NCI-H128 (cell line): ENCODE measurements at regions not wholly inside any gene's neighbourhood (a gene's known extent, or its start where the extent isn't known, plus 50 kb on each side); places are given as distances from the start of the nearest gene placed in this dataset.
A peak's percentile ranks its signal among the peaks of the same experiment; 100 is the strongest.
"Not testable (repeated sequence)": the region's sequence is repeated elsewhere in the genome, so short reads cannot be mapped to it uniquely, and the experiment has no call there.

ENCODE experiments used
- DNase-seq: peaks from one replicate; lab custom pipeline; 2025; ENCODE audit not compliant: unreplicated experiment; lab: John Stamatoyannopoulos, UW

DNA sequence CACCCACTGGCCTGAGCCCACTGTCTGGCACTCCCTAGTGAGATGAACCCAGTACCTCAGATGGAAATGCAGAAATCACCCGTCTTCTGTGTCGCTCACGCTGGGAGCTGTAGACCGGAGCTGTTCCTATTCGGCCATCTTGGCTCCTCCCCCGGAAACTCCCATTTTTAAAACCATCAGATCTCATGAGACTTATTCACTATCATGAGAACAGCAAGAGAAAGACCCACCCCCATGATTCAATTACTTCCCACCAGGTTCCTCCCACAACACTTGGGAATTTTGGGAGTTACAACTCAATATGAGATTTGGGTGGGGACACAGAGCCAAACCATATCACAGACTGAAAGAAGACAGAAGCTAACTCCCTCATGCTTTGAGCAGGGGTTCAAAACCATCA, 134.5 kb downstream of the SLC39A8 start:
- not testable (repeated sequence) for DNase-seq

DNA sequence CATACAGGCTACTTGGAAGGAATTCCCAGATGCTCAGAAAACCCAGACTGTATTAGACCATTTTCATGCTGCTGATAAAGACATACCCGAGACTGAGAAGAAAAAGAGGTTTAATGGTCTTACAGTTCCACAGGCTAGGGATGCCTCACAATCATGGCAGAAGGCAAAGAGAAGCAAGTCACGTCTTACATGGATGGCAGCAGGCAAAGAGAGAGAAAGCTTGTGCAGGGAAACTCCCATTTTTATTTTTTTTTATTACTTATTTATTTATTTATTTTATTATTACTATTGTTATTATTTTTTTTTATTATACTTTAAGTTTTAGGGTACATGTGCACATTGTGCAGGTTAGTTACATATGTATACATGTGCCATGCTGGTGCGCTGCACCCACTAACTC, 140.6 kb downstream of the SLC39A8 start:
- not testable (repeated sequence) for DNase-seq

DNA sequence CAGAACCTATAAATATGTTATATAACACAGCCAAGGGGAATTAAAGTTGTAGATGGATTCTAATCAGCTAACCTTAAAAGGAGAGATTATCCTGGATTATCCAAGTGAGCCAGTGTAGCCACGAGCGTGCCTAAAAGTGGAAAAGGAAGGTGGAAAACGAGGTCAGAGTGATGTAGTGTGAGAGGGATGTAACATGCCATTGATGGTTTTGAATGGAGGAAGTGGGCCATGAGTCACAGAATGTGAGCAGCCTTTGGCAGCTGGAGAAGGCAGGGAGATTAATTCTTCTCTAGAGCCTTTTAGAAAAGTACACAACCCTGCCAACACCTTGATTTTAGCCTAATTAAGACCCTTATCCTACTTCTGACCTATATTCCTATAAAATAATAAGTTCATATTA, 149.1 kb downstream of the SLC39A8 start:
- DNase-seq: no peak

DNA sequence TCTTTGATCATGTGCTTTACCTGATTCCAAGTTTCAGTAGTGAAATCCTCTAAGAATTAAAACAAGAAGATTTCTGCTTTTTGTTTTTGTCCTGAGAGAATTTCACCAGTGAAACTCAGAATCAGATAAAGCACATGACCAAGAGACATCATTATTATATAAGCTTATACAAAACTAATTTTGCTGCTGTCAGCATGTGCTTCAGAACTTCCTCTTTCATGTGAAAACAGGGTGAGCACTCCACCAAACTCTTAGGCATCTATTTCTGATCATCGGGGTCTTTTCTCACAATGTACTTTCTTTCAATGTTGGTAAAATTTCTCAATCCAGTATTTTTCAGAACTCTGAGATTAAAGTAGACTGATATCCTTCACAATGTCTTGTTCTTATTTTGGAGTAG, 152.1 kb downstream of the SLC39A8 start:
- no peak for DNase-seq

DNA sequence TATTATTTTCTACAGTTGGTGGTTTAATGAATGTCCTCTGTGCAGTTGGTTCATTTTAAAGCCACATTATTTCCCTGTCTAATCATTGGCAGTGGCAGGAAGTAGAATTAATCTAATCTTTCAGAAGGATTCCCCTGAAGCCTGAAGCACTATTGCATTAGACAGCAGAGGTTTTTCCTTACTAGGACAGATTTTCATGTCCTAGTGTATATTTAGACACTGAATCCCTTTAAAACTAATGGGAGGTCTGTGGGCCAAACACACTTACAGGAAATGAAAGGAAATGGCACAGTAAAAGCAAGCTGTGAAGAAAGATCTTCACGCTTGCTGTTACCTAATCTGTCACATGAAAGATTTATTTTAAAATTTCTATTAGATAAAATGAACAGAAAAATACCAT, 165.2 kb downstream of the SLC39A8 start:
- DNase-seq: no peak

DNA sequence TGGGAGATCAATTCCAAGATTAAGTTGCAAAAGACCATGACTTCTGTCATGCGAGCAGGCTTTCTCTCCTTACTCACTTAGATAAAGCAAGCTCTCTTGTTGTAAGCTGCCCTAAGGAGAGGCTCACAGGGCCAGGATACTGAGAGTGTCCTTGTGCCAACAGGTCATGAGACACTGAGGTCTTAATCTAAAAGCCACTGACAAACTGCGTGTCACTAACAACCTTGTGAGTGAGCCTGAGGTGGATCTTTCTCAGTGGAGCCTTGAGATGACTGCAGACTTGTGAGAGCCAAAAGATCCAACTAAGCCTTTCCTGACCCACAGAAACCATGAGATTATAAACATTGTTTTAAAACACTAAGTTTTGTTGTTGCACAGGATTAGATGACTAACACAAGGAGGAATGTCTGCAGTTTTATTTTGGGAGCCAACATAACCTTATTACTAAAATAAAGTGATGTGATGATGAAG, 170.5 kb downstream of the SLC39A8 start:
- no peak for DNase-seq

DNA sequence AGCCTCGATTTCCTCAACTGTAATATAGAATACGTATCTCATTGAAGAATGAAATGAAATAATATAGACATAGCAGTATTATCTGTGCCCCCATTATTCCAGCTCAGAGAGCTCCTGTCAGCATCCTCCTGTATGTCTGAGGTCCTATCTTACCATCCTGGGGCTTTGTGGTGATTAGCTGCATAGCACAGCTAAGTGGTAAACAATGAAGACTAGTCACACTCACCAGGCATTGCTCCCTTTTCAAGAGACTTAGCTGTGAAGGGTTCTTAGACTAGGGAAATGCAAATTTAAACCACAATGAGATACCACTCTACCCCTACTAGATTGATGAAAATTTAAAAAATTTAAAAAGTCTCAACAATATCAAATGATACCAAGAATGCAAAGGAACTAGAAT, 172.9 kb downstream of the SLC39A8 start:
- no peak for DNase-seq

DNA sequence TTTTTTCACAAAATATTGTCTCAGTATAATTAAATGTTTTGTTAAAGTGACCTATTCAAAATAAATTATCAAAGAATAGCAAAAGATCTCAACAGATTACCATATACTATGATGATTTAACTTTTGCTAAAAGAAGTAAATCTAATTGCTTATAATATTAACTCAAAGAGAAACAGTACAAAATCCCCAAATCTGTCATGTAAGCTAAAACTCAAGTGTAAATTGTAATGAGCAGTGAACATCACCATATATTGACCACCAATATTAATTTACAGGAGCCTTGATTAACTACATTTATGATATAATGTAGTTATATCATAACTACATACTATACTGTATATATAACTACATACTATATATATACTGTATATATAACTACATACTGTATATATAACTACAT, 174.4 kb downstream of the SLC39A8 start:
- DNase-seq: no peak

DNA sequence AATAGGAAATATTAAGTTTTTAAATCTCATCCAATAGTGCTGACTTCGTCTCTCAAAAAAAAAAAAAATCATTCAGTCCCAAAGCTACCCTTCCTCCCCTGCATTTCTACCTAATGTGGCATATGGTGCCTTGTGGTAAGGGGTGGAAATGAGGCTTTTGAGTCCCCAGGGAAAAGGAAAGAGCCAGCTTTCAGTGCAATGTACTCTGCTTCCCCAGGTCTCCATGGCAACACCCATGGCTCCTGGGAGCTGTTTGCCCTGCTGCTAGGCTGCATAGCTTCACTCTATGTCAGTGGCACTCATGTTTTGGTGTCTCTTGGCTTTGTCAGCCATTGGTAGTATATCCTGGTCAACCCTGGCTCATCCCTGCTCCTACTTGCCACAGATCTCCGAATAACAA, 175.9 kb downstream of the SLC39A8 start:
- DNase-seq: peak; percentile 9

DNA sequence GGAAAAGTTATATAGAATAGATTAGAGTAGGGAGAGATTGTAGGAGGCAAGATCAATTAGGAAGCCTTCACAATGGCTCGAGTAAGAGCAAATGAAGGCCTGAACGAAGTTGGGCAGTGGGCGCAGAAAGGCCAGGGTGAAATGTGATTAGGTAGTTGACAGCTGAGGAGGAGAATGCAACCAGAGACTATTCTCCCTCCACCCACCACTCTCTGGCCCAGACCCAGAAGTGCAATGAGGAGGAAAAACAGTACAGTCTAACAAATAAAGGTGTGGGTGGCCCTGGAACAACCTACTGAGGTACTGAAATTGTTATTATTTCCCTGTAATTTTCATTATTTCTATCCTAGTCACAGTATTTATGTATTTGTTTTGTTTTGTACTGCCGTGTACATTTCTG, 176.7 kb downstream of the SLC39A8 start:
- DNase-seq: no peak

DNA sequence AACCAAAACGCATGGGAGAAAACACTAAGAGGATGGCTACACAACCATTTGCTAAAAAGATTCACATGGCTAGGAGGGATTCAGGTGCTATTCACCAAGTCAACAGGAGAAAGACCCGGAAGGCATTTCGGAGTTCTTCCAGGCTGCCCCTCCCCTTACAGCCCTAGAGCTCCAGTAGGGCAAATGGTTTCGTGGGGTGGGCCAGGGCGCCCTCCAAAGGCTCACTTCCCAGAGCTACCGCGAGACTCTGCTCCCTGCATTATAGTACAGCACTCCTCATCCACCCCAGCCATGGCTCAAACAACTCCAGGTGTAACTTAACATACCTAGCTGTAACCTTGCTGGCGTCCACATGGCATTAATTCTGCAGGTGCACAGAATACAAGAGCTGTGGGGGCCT, 179.7 kb downstream of the SLC39A8 start:
- DNase-seq: no peak

DNA sequence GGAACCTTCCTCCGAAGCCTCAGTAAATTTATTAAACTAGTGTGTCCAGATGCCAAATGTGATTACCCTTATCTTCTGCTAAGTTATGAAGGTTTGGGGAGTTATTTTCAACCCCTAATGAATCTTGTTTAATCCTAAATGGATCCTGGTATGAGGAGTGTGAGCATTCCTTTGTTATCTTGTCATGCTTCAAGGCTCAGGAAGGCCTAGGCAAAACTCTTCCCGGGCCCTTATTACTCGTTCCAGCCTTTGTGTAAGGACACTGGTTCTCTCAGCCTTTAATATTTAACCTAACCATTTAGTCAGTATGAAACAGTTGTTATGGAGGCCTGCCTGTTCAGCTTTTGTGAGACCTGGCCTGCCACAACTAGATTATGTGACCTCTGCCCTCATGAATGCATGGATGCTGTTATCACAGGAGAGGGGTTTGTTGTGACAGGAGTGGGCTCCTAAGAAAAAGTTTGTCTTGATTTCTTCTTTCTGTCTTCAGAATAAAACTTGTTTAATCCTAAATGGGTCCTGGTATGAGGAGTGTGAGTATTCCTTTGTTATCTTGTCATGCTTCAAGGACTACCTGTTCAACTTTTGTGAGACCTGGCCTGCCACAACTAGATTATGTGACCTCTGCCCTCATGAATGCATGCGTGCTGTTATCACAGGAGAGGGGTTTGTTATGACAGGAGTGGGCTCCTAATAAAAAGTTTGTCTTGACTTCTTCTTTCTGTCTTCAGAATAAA, 181.7 kb downstream of the SLC39A8 start:
- no peak for DNase-seq

DNA sequence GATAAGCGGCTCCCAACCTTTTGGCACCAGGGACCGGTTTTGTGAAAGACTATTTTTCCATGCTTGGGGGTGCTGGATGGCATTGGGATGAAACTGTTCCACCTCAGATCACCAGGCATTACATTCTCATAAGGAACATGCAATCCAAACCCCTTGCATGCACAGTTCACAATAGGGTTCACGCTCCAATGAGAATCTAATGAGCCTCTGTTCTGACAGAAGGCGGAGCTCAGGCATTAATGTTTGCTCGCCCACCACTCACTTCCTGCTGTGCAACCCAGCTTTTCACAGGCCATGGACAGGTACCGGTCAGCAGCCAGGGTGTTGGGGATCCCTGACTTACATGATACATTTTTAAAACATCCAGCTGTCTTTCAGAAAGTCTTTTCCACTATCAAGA, 187.3 kb downstream of the SLC39A8 start:
- peak; percentile 28 for DNase-seq

DNA sequence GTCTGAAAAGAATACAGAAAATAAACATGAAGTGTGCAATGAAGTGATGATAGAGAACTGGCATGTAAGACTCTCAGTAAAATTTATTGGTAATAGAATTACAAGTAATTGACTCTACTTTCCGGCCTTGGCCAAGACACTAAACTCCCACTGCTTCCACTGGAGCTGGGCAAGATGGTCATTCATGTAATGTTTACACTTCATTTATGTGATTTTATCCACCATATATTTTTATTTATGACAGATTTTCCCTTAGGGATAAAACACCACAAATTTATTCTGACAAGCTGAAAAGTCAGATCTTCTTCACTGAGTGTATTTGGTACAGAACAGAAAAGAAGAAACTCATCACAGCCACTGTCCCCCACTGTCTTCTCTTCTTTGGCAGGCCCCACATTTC, 191.9 kb downstream of the SLC39A8 start:
- no peak for DNase-seq

DNA sequence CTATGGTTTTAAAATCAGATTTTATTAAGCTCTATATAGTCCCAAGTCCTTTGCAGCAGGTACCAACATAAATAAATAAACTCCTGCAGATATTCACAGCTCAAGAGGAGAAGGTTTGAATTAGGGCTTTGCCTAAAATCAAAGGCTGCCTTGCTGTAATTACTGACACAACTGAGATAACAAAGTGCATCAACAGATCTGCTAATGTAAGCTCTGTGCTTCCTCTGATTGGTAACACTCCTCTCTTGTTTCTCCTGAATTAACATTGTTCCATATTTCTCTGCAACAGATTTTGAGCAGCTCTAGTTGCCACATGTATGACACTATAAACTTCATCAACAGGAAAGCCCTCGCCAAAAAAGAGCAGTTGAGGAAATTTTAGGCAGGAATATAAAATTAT, 193.6 kb downstream of the SLC39A8 start:
- DNase-seq: no peak

DNA sequence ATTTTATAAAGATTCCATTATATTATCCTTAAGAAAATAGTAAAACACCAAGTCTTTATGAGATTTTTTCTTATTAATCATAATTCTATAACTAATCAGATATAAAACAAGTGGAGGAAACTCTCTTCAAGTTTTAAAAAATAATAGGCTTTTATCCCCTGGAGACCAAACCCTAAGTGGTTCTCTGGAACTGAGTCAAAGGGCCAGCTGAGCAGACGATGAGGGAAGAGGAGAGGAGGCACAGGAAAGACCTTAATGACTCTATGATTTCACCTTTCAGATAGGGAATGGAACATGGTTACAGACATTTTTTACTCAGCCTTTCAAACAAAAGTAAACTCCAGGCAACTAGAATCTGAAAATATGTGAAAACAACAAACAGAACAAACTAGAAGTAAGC, 201.8 kb downstream of the SLC39A8 start:
- no peak for DNase-seq

DNA sequence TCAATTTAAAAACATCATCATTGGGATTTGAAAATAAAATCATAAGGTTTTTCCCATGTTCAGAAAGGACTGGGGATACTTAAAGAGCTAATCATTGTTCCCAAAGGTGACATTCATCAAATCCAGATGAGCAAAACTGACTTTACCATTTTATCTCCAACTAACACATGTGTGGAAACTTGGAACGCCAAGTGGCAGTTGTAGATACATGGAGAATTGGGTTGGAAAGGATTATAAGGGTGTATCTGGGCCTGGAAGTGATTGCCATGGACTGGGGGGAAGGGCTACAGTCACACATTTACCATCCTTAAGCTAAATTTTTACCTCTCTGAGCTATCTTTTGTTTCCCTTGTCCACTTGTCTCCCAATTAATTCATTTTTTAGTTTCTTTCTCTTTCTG, 203.4 kb downstream of the SLC39A8 start:
- no peak for DNase-seq

DNA sequence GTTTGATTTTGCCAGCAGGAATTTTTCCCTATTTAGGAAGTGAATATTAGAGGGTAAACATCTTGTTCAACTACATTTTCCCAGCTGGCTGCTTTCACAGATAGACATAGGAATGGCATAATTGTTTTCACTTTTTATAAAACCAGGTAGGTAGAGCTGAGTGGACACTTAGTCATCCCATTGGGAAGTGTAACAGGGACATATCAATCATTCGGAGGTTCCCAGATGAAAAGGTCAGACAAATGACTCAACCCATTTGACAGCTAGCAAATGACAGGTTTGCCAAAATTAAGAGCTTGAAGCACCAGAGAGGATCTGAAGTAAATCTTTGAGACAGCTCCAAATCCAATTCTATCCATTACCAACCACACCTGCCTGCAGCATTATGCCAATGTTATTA, 205.3 kb downstream of the SLC39A8 start:
- no peak for DNase-seq

DNA sequence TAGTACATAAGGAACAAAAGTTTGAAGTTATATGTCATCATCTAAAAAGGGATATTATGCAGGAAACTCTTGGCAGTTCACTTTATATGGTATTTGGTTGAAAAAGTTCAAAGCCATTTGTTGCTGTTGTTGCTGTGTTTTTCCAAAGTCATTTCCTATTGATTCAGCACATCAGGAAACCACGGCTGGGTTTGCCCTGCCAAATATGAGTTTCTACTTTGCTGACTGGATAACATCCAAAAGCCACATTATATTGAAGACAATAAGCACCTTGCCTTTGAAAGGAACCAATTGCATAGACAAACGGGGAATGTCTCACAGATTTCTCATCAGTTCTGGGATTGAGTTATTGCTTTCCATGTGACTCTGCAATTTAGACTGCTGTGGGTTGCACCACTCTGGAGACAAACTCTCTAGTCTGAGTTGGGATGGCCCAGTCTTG, 206.1 kb downstream of the SLC39A8 start:
- DNase-seq: no peak

DNA sequence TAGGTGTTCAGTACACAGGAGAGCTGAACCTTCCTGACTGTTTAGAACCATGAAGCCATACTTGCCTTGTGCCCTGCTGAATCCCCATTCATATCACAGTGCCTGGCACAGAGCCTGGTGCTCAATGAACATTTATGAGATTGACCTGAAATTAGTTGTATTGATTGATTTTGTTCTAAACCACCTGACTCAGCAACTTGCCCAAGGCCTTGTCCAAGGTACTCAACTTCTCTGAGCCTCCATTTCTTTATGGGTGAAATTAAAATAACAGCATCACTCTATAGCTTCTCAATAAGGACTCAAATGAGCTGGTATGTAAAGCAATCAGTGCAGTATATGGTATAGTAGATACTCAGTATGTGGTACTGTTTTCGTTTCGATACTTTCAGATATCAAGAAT, 208.1 kb downstream of the SLC39A8 start:
- no peak for DNase-seq

DNA sequence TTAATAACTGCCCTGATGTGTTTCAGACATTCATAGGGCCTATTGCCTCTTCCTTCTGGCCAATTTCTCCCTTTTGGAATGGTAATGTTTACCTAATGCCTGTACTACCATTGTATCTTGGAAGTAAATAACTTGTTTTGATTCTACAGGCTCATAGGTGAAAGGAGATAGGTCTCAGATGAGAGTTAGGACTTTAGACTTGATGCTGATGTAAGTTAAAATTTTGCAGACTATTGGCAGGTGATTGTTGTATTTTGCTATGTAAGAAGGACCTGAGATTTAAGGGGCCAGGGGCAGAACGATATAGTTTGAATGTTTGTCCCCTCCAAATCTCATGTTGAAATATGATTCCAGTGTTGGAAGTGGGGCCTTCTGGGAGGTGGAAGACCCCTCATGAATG, 215.5 kb downstream of the SLC39A8 start:
- DNase-seq: no peak
